ENCODE measurements at regions not wholly inside any gene's neighbourhood (a gene's known extent, or its start where the extent isn't known, plus 50 kb on each side); places are given as distances from the start of the nearest gene placed in this dataset.

GRCh38 chr10:113381416-113381815 is 171.4 kb upstream of the HABP2 start:
- DNase-seq (ENCODE audit: low read depth) = no peak
- H3K4me3 ChIP-seq (ENCODE audit: low read depth, low read length) = no peak overlapping the region
- TF ChIP-seq CTCF (IDR thresholded peaks at IDR 0.05; ENCODE audit: insufficient read depth, low read depth, low read length) = no peak

GRCh38 chr10:113381981-113382509 is 170.8 kb upstream of the HABP2 start:
- TF ChIP-seq CTCF (IDR thresholded peaks at IDR 0.05; ENCODE audit: insufficient read depth, low read depth, low read length) = no peak
- H3K4me3 ChIP-seq (ENCODE audit: low read depth, low read length) = peak overlapping the region; percentile 52
- peak; percentile 77 for DNase-seq (ENCODE audit: low read depth)

- TF ChIP-seq CTCF (IDR thresholded peaks at IDR 0.05; ENCODE audit: insufficient read depth, low read depth, low read length) = no peak
- H3K4me3 ChIP-seq (ENCODE audit: low read depth, low read length) = peak overlapping the region; percentile 52
- peak; percentile 73 for DNase-seq (ENCODE audit: low read depth)
Measured at GRCh38 chr10:113382691-113383090, 170.2 kb upstream of the HABP2 start.

GRCh38 chr10:113384181-113384580 is 168.7 kb upstream of the HABP2 start:
- DNase-seq (ENCODE audit: low read depth) = no peak
- TF ChIP-seq CTCF (IDR thresholded peaks at IDR 0.05; ENCODE audit: insufficient read depth, low read depth, low read length) = no peak
- no peak overlapping the region for H3K4me3 ChIP-seq (ENCODE audit: low read depth, low read length)

GRCh38 chr10:113385021-113385999 is 167.5 kb upstream of the HABP2 start:
- H3K4me3 ChIP-seq (ENCODE audit: low read depth, low read length) = no peak overlapping the region
- peak; percentile 88 for DNase-seq (ENCODE audit: low read depth)
- peak; percentile 86 for TF ChIP-seq CTCF (IDR thresholded peaks at IDR 0.05; ENCODE audit: insufficient read depth, low read depth, low read length)

- TF ChIP-seq CTCF (IDR thresholded peaks at IDR 0.05; ENCODE audit: insufficient read depth, low read depth, low read length) = no peak
- no peak overlapping the region for H3K4me3 ChIP-seq (ENCODE audit: low read depth, low read length)
- no peak for DNase-seq (ENCODE audit: low read depth)
Measured at GRCh38 chr10:113386005-113386404, 166.8 kb upstream of the HABP2 start.

Data from fibroblast of villous mesenchyme (primary cell).